ENCODE measurements at regions not wholly inside any gene's neighbourhood (a gene's known extent, or its start where the extent isn't known, plus 50 kb on each side); places are given as distances from the start of the nearest gene placed in this dataset.

GRCh38 chr22:22082229-22082835 is 99.7 kb upstream of the TOP3B start:
- no peak overlapping the region for H3K27ac ChIP-seq (ENCODE audit: low read depth, low read length)
- DNase-seq (ENCODE audit: low read depth, low spot score) (no peak), ATAC-seq (no peak)
- H3K4me2 ChIP-seq (ENCODE audit: low read length) = no peak overlapping the region
- intact Hi-C loops (cut with micrococcal nuclease) = no loop called here
- H3K79me2 ChIP-seq (ENCODE audit: insufficient read depth, low read length) = no peaks in the 10 kb centered on the region
- RAD21 ChIA-PET (ENCODE audit: low non-redundant PET in 1 of 2, low total read pairs in 2 of 2, uncharacterized antibody in 2 of 2, unreplicated experiment in 2 of 2) = no interaction called here
- no peak overlapping the region for H3K4me3 ChIP-seq (replicated peaks in 1 of 2; ENCODE audit: low read depth in 1 of 2, low read length in 2 of 2)
- no peaks in the 10 kb centered on the region for H3K9me2 ChIP-seq (ENCODE audit: insufficient read depth)
- CTCF ChIA-PET = no interaction called here
- H3K4me1 ChIP-seq (ENCODE audit: control insufficient read depth in 1 of 2, insufficient read depth in 2 of 2, low read length in 2 of 2) = peaks cover 0 to 8% of the 10 kb centered on the region in 2 experiments; a peak in 1 of 4 replicates
- H3K9ac ChIP-seq (ENCODE audit: low read length) = no peak overlapping the region
- BruUV-seq (replicated peaks) = no TSS peak
- H3K27me3 ChIP-seq (ENCODE audit: insufficient read depth, low read length) = peaks cover 25% of the 10 kb centered on the region
- POLR2A ChIA-PET = no interaction called here
- no peak overlapping the region for H2AFZ ChIP-seq (ENCODE audit: low read depth, low read length, poor library complexity, severe bottlenecking)
- no peaks in the 10 kb centered on the region for H3K36me3 ChIP-seq (ENCODE audit: control insufficient read depth in 1 of 2, insufficient read depth in 2 of 2, low read length in 2 of 2)
- TF ChIP-seq ZBTB33 (IDR thresholded peaks at IDR 0.05; ENCODE audit: extremely low read depth, insufficient replicate concordance, low read length) (no peak), JUND (IDR thresholded peaks at IDR 0.05) (no peak), CBX3 (IDR thresholded peaks at IDR 0.05; ENCODE audit: low read depth) (no peak), POLR2AphosphoS5 (IDR thresholded peaks at IDR 0.05; ENCODE audit: low read depth, low read length) (no peak), SIN3A (IDR thresholded peaks at IDR 0.05; ENCODE audit: low read depth) (no peak), FOSL1 (IDR thresholded peaks at IDR 0.05; ENCODE audit: low read depth) (no peak), CTCF (IDR thresholded peaks at IDR 0.05 in 2 of 3, conservative IDR thresholded peaks at IDR 0.05 in 1 of 3; ENCODE audit: borderline replicate concordance in 1 of 3, insufficient read depth in 1 of 3, low read depth in 2 of 3, low read length in 2 of 3) (no peak), RAD21 (IDR thresholded peaks at IDR 0.05; ENCODE audit: low read depth) (no peak)
- H4K20me1 ChIP-seq (ENCODE audit: insufficient read depth) = no peaks in the 10 kb centered on the region
- no peaks in the 10 kb centered on the region for H3K9me3 ChIP-seq (ENCODE audit: control insufficient read depth in 1 of 2, insufficient read depth in 1 of 2, low read depth in 1 of 2, low read length in 2 of 2)
